PC-3 (cell line): ENCODE measurements at regions not wholly inside any gene's neighbourhood (a gene's known extent, or its start where the extent isn't known, plus 50 kb on each side); places are given as distances from the start of the nearest gene placed in this dataset.

ENCODE experiments used
- ATAC-seq: fragments of 200-7000 bp; cut with Tn5 transposase; 2 replicates; pipeline ENCODE4 v1.9.1; 2020; ENCODE audit warnings: mild to moderate bottlenecking, moderate library complexity
- BruUV-seq: library from RNA; stranded (reverse); fragments of 400-500 nt; replicated peaks from 2 replicates; lab custom pipeline; 2021; lab: Mats Ljungman, UMichigan
- CTCF ChIA-PET: fragments of 300-600 bp; sonication (Branson Sonifier 250); formaldehyde crosslinking; loops from one replicate; lab custom pipeline; 2022; ENCODE audit warnings: antibody characterized with exemption; lab: Charles Lee
- POLR2A ChIA-PET: fragments of 300-600 bp; sonication (Branson Sonifier 250); formaldehyde crosslinking; loops from one replicate; lab custom pipeline; 2022; ENCODE audit warnings: antibody characterized with exemption; ENCODE audit not compliant: unreplicated experiment; lab: Charles Lee
- DNase-seq: peaks from one replicate; pipeline ENCODE4 v3.0.0-alpha.2; 2015
- H2AFZ ChIP-seq: fragments of 300-600 bp; sonication (generic); 2 replicates; pipeline ENCODE4 v1.6.0; 2016; ENCODE audit warnings: antibody characterized with exemption, low read length
- H3F3A ChIP-seq: fragments of 300-600 bp; sonication (generic); one replicate; pipeline ENCODE4 v1.6.0; 2017; ENCODE audit warnings: antibody characterized with exemption, low read length, control low read depth, mild to moderate bottlenecking; ENCODE audit not compliant: unreplicated experiment
- H3K27ac ChIP-seq: fragments of 300-600 bp; sonication (generic); 2 replicates; pipeline ENCODE4 v1.5.1; 2016; ENCODE audit warnings: mild to moderate bottlenecking, low read length
- H3K27me3 ChIP-seq: fragments of 300-600 bp; sonication (generic); 2 replicates; pipeline ENCODE4 v1.6.1; 2016; ENCODE audit warnings: low read length, mixed read lengths
- H3K36me3 ChIP-seq: fragments of 300-600 bp; sonication (generic); 2 replicates; pipeline ENCODE4 v1.6.1; 2016; ENCODE audit warnings: low read depth, mixed run types, low read length, mixed read lengths
- H3K4me1 ChIP-seq: fragments of 300-600 bp; sonication (generic); 2 replicates; pipeline ENCODE4 v1.5.1; 2016; ENCODE audit warnings: low read length; ENCODE audit not compliant: insufficient read depth
- H3K4me2 ChIP-seq: fragments of 300-600 bp; sonication (generic); 2 replicates; pipeline ENCODE4 v1.6.0; 2016; ENCODE audit warnings: low read length
- H3K4me3 ChIP-seq: fragments of 300-600 bp; sonication (generic); 2 replicates; pipeline ENCODE4 v1.5.1; 2016; ENCODE audit warnings: mild to moderate bottlenecking, low read length, mixed read lengths
- H3K79me2 ChIP-seq: fragments of 300-600 bp; sonication (generic); 2 replicates; pipeline ENCODE4 v1.6.1; 2017; ENCODE audit warnings: low read length, mixed read lengths
- H3K9ac ChIP-seq: fragments of 300-600 bp; sonication (generic); 2 replicates; pipeline ENCODE4 v1.6.0; 2016; ENCODE audit warnings: mild to moderate bottlenecking, low read length
- H3K9me2 ChIP-seq: fragments of 300-600 bp; sonication (generic); replicated peaks from 2 replicates; pipeline ENCODE4 v1.6.1; 2016; ENCODE audit warnings: mixed run types, low read length, mixed read lengths
- H3K9me3 ChIP-seq: fragments of 300-600 bp; sonication (generic); 2 replicates; pipeline ENCODE4 v1.6.1; 2016; ENCODE audit warnings: low read length, mixed read lengths
- H4K20me1 ChIP-seq: fragments of 300-600 bp; sonication (generic); 2 replicates; pipeline ENCODE4 v1.6.1; 2016; ENCODE audit warnings: low read length, mixed read lengths
- EZH2 ChIP-seq: fragments of 300-600 bp; sonication (generic); IDR thresholded peaks from one replicate; pipeline ENCODE4 v1.6.1; 2017; ENCODE audit warnings: antibody characterized with exemption, mild to moderate bottlenecking, low read length; ENCODE audit not compliant: unreplicated experiment
- EZH2phosphoT487 ChIP-seq: fragments of 300-600 bp; sonication (generic); IDR thresholded peaks from 2 replicates; pipeline ENCODE4 v1.6.1; 2018; ENCODE audit warnings: mild to moderate bottlenecking, antibody characterized with exemption, low read length, borderline replicate concordance
- intact Hi-C: fragments of 100-400 bp; cut with micrococcal nuclease; formaldehyde crosslinking; loops from 2 replicates; pipeline ENCODE4 v1.9.0; 2023
- TF ChIP-seq, protein P1 (sequence below): fragments of 300-600 bp; sonication (generic); conservative IDR thresholded peaks from 2 replicates; pipeline ENCODE4 v1.5.1; 2017; ENCODE audit warnings: antibody characterized with exemption, low read depth, mild to moderate bottlenecking, low read length

DNA sequence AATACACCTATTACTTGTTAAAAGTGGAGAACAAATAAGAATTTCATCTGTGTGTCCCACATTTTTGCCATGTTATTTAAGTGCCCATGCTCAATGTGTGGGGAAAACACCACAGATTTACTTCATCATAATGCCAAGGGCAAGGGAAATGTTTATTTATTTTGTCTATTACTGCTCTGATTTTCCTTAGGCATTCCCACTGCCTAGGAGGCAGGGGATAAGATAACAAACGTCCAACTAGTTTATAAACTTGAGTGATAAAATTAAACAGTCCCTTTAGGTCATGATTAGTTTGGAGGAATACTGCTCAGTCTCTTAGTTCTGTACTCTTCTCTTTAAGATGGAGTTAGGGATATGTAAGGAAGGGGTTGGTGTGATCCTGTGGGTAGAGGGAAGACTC is 598.4 kb upstream of the MARCKS start:
- no TSS peak for BruUV-seq
- H3K4me2 ChIP-seq = no peak overlapping the region
- H3K36me3 ChIP-seq = no peaks in the 10 kb centered on the region
- H3K27me3 ChIP-seq = no peaks in the 10 kb centered on the region
- no peak overlapping the region for H3K9ac ChIP-seq
- TF ChIP-seq, protein P1, sequence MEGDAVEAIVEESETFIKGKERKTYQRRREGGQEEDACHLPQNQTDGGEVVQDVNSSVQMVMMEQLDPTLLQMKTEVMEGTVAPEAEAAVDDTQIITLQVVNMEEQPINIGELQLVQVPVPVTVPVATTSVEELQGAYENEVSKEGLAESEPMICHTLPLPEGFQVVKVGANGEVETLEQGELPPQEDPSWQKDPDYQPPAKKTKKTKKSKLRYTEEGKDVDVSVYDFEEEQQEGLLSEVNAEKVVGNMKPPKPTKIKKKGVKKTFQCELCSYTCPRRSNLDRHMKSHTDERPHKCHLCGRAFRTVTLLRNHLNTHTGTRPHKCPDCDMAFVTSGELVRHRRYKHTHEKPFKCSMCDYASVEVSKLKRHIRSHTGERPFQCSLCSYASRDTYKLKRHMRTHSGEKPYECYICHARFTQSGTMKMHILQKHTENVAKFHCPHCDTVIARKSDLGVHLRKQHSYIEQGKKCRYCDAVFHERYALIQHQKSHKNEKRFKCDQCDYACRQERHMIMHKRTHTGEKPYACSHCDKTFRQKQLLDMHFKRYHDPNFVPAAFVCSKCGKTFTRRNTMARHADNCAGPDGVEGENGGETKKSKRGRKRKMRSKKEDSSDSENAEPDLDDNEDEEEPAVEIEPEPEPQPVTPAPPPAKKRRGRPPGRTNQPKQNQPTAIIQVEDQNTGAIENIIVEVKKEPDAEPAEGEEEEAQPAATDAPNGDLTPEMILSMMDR = no peak
- TF ChIP-seq EZH2phosphoT487 (no peak), EZH2 (no peak)
- no peak overlapping the region for H2AFZ ChIP-seq
- intact Hi-C loops = no loop called here
- ChIA-PET POLR2A (no interaction called here), CTCF (no interaction called here)
- H3K4me1 ChIP-seq = no peaks in the 10 kb centered on the region
- no peak for DNase-seq
- no peak for ATAC-seq
- no peaks in the 10 kb centered on the region for H3K9me3 ChIP-seq
- no peak overlapping the region for H3K27ac ChIP-seq
- no peaks in the 10 kb centered on the region for H3K9me2 ChIP-seq
- H3F3A ChIP-seq = no peaks in the 10 kb centered on the region
- H3K79me2 ChIP-seq = no peaks in the 10 kb centered on the region
- no peaks in the 10 kb centered on the region for H4K20me1 ChIP-seq
- no peak overlapping the region for H3K4me3 ChIP-seq

DNA sequence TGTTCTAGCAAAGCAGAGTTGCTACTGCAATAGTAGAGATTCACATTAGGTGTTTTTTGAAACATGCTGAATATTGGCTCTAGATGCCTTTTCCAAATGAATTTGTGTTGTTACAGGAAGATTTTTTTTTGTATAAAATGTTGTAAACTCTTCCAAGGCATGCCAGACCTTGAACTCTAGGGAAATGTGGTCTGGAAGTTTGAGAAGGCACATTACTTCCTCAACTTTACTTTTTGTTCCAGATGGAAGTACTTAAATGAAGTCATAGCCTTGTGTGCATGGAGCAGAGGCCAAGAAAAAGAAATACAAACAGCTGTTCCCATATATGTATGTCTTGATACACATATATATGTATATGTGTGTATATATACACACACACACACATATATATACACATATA is 585.7 kb upstream of the MARCKS start:
- Histone ChIP-seq H2AFZ (no peak overlapping the region), H3K4me3 (no peak overlapping the region), H3K36me3 (no peaks in the 10 kb centered on the region), H3K79me2 (no peaks in the 10 kb centered on the region), H3K9me3 (peaks cover 4% of the 10 kb centered on the region; the same call in 1 of the 2 replicates), H3F3A (no peaks in the 10 kb centered on the region), H3K27ac (no peak overlapping the region), H4K20me1 (no peaks in the 10 kb centered on the region), H3K27me3 (no peaks in the 10 kb centered on the region), H3K4me2 (no peak overlapping the region), H3K4me1 (no peaks in the 10 kb centered on the region), H3K9me2 (no peaks in the 10 kb centered on the region), H3K9ac (no peak overlapping the region)
- intact Hi-C loops = no loop called here
- no TSS peak for BruUV-seq
- ATAC-seq = no peak
- TF ChIP-seq EZH2 (no peak), EZH2phosphoT487 (no peak)
- TF ChIP-seq, protein P1 = no peak
- ChIA-PET POLR2A (no interaction called here), CTCF (no interaction called here)
- no peak for DNase-seq

DNA sequence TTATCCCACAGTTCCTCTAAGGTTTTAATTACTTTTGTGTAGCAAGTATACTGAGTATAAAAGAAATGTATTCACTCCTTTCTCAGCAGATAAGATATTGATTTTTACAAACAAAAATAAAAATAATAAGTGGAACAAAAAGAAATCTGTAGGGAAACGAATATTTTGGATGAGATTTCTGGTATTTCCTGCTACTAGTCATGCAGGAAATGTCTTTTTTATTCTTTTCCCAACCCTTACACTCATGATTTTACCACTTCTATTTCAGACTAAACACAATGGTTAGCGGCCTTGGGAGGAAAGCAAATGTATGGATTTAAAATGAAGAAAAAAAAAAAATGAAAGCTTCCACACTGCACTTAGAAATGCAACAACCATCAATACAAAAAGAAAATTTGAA is 580.5 kb upstream of the MARCKS start:
- Histone ChIP-seq H3K27ac (no peak overlapping the region), H2AFZ (no peak overlapping the region), H3K4me1 (no peaks in the 10 kb centered on the region), H3K36me3 (no peaks in the 10 kb centered on the region), H3K9me2 (no peaks in the 10 kb centered on the region), H4K20me1 (no peaks in the 10 kb centered on the region), H3K9ac (no peak overlapping the region), H3K9me3 (no peaks in the 10 kb centered on the region), H3F3A (no peaks in the 10 kb centered on the region), H3K4me3 (no peak overlapping the region), H3K79me2 (no peaks in the 10 kb centered on the region), H3K4me2 (no peak overlapping the region), H3K27me3 (no peaks in the 10 kb centered on the region)
- ATAC-seq = no peak
- TF ChIP-seq, protein P1 = no peak
- TF ChIP-seq EZH2 (no peak), EZH2phosphoT487 (no peak)
- POLR2A ChIA-PET = interaction anchor here (0.6 kb wide), 1 partner anchor 82 kb away, joined by 3 read pairs; no protein-coding TSS in a partner anchor
- DNase-seq = no peak
- BruUV-seq = no TSS peak
- intact Hi-C loops = no loop called here
- CTCF ChIA-PET = no interaction called here
